SK-N-SH (cell line): ENCODE measurements at regions not wholly inside any gene's neighbourhood (a gene's known extent, or its start where the extent isn't known, plus 50 kb on each side); places are given as distances from the start of the nearest gene placed in this dataset.

ENCODE experiments used
- CTCF ChIA-PET: fragments of 300-600, 350-600 bp; formaldehyde crosslinking; extraction: SDS; loops from one replicate; lab custom pipeline; 2021; lab: Yijun Ruan, JAX
- POLR2A ChIA-PET: fragments of 350-600 bp; sonication (Branson Sonifier 250); formaldehyde crosslinking; extraction: SDS; loops from one replicate; lab custom pipeline; 2020; ENCODE audit warnings: antibody characterized with exemption, inconsistent platforms; lab: Yijun Ruan, JAX
- DNase-seq: peaks from one replicate; pipeline ENCODE4 v3.0.0; 2012
- H2AFZ ChIP-seq: fragments of 200-600 bp; sonication (generic); 2 replicates; pipeline ENCODE4 v1.8.1; 2016; ENCODE audit warnings: antibody characterized with exemption, mild to moderate bottlenecking, low read depth
- H3F3A ChIP-seq: fragments of 200-600 bp; sonication (generic); replicated peaks from 2 replicates; pipeline ENCODE3; 2016; ENCODE audit warnings: antibody characterized with exemption, mild to moderate bottlenecking; ENCODE audit not compliant: insufficient read depth
- H3K27ac ChIP-seq, 2 experiments: fragments of 200-500 bp in 1 of 2; fragments of 200-600 bp in 1 of 2; sonication (Bioruptor generic) in 1 of 2; sonication (generic), shearing (Covaris generic) in 1 of 2; 2 replicates each; pipeline versions ENCODE4 v1.5.1 to v1.6.1; 2014 to 2016; ENCODE audit warnings: low read depth in 2 of 2, inconsistent platforms in 1 of 2, low read length in 1 of 2, mild to moderate bottlenecking in 1 of 2, mixed read lengths in 1 of 2
- H3K27me3 ChIP-seq: fragments of 200-600 bp; sonication (generic), shearing (Covaris generic); 2 replicates; pipeline ENCODE4 v1.6.1; 2016; ENCODE audit warnings: mixed run types; ENCODE audit not compliant: insufficient read depth
- H3K36me3 ChIP-seq, 2 experiments: fragments of 200-500 bp in 1 of 2; fragments of 200-600 bp in 1 of 2; sonication (Bioruptor generic) in 1 of 2; sonication (generic) in 1 of 2; replicated peaks in 1 of 2; 2 replicates each; pipeline versions ENCODE3 to v1.5.1; 2014 to 2016; ENCODE audit warnings: low read length in 1 of 2, mild to moderate bottlenecking in 1 of 2; ENCODE audit not compliant: insufficient read depth in 2 of 2, control insufficient read depth in 1 of 2
- H3K4me1 ChIP-seq, 2 experiments: fragments of 200-500 bp in 1 of 2; fragments of 200-600 bp in 1 of 2; sonication (Bioruptor generic) in 1 of 2; sonication (generic), shearing (Covaris generic) in 1 of 2; 2 replicates each; pipeline versions ENCODE4 v1.5.1 to v1.6.1; 2014 to 2016; ENCODE audit warnings: low read depth in 1 of 2, low read length in 1 of 2, mixed run types in 1 of 2; ENCODE audit not compliant: insufficient read depth in 2 of 2, control insufficient read depth in 1 of 2
- H3K4me2 ChIP-seq: fragments of 200-600 bp; sonication (generic), shearing (Covaris generic); 2 replicates; pipeline ENCODE4 v1.6.1; 2017; ENCODE audit warnings: mixed run types
- H3K4me3 ChIP-seq, 2 experiments: fragments of 200-500 bp in 1 of 2; fragments of 200-600 bp in 1 of 2; sonication (Bioruptor generic) in 1 of 2; sonication (generic), shearing (Covaris generic) in 1 of 2; 2 replicates each; pipeline versions ENCODE4 v1.5.1 to v1.8.1; 2014 to 2016; ENCODE audit warnings: low read depth in 2 of 2, inconsistent platforms in 1 of 2, low read length in 1 of 2, mild to moderate bottlenecking in 1 of 2, mixed read lengths in 1 of 2, moderate library complexity in 1 of 2
- H3K79me2 ChIP-seq: fragments of 200-600 bp; sonication (generic); 2 replicates; pipeline ENCODE4 v1.8.1; 2017; ENCODE audit warnings: mild to moderate bottlenecking; ENCODE audit not compliant: insufficient read depth
- H3K9ac ChIP-seq: fragments of 200-600 bp; sonication (generic); 2 replicates; pipeline ENCODE4 v1.6.1; 2017; ENCODE audit warnings: mixed run types
- H3K9me2 ChIP-seq: fragments of 200-600 bp; sonication (generic); 2 replicates; pipeline ENCODE4 v1.6.1; 2017; ENCODE audit warnings: mixed run types
- H3K9me3 ChIP-seq: fragments of 200-600 bp; sonication (generic); 2 replicates; pipeline ENCODE4 v1.6.1; 2017; ENCODE audit warnings: mixed run types, mild to moderate bottlenecking, moderate library complexity
- H4K20me1 ChIP-seq: fragments of 200-600 bp; sonication (generic); 2 replicates; pipeline ENCODE4 v1.6.1; 2017; ENCODE audit warnings: mild to moderate bottlenecking, mixed run types; ENCODE audit not compliant: insufficient read depth
- EP300 ChIP-seq, 2 experiments: IDR thresholded peaks; 2 replicates each; pipeline versions ENCODE4 v1.4.0 to v1.6.1; 2012; ENCODE audit warnings: borderline replicate concordance in 1 of 2, low read depth in 1 of 2, low read length in 1 of 2
- EZH2phosphoT487 ChIP-seq: fragments of 200-600 bp; sonication (generic); IDR thresholded peaks from 2 replicates; pipeline ENCODE4 v1.6.1; 2017; ENCODE audit warnings: low read depth, mixed run types, mild to moderate bottlenecking, antibody characterized with exemption, moderate library complexity, borderline replicate concordance
- FOSL2 ChIP-seq: IDR thresholded peaks from 2 replicates; pipeline ENCODE4 v1.4.0; 2012; ENCODE audit warnings: low read depth, mild to moderate bottlenecking, moderate library complexity, borderline replicate concordance
- GABPA ChIP-seq: IDR thresholded peaks from 2 replicates; pipeline ENCODE4 v1.4.0; 2012; ENCODE audit warnings: low read depth, mild to moderate bottlenecking
- GATA2 ChIP-seq: sonication (generic); formaldehyde crosslinking; IDR thresholded peaks from 2 replicates; pipeline ENCODE4 v1.5.0; 2020; ENCODE audit warnings: mild to moderate bottlenecking, missing genetic modification reagents
- JUND ChIP-seq: IDR thresholded peaks from 2 replicates; pipeline ENCODE4 v1.4.0; 2012
- NRF1 ChIP-seq: IDR thresholded peaks from 2 replicates; pipeline ENCODE4 v1.6.1; 2012; ENCODE audit warnings: low read depth, mild to moderate bottlenecking, low read length
- POLR2AphosphoS5 ChIP-seq: IDR thresholded peaks from 2 replicates; pipeline ENCODE4 v1.6.1; 2012; ENCODE audit warnings: low read depth, low read length
- RAD21 ChIP-seq: IDR thresholded peaks from 2 replicates; pipeline ENCODE4 v1.6.1; 2012; ENCODE audit warnings: mild to moderate bottlenecking, low read length
- RFX5 ChIP-seq: IDR thresholded peaks from 2 replicates; pipeline ENCODE4 v1.6.1; 2012; ENCODE audit warnings: mild to moderate bottlenecking, improper control_type of control experiment, low read length
- RXRA ChIP-seq: IDR thresholded peaks from 2 replicates; pipeline ENCODE4 v1.4.0; 2012; ENCODE audit warnings: low read depth, mild to moderate bottlenecking, borderline replicate concordance
- SMC3 ChIP-seq: IDR thresholded peaks from 2 replicates; pipeline ENCODE4 v1.6.1; 2012; ENCODE audit warnings: low read depth, low read length, improper control_type of control experiment
- TEAD4 ChIP-seq: IDR thresholded peaks from 2 replicates; pipeline ENCODE4 v1.4.0; 2012; ENCODE audit warnings: mild to moderate bottlenecking, borderline replicate concordance; ENCODE audit not compliant: insufficient read depth
- WGBS: methylation state at CpG from one replicate; pipeline ENCODE4 v1.1.6; 2017; ENCODE audit warnings: low lambda C conversion rate; 5-methylcytosine and 5-hydroxymethylcytosine counted together
- TF ChIP-seq, protein P1 (sequence below): IDR thresholded peaks from 2 replicates; pipeline ENCODE4 v1.6.1; 2012; ENCODE audit warnings: mild to moderate bottlenecking, low read depth, low read length, moderate library complexity
- TF ChIP-seq, protein P2 (sequence below): fragments of 150-350 bp; IDR thresholded peaks from 2 replicates; pipeline ENCODE4 v1.6.1; 2017; ENCODE audit warnings: antibody characterized with exemption, low read length, low read depth, borderline replicate concordance
- TF ChIP-seq, protein P3 (sequence below): IDR thresholded peaks from 2 replicates; pipeline ENCODE4 v1.4.0; 2012; ENCODE audit warnings: low read depth
- TF ChIP-seq, protein P4 (sequence below): IDR thresholded peaks from 2 replicates; pipeline ENCODE4; 2012
- TF ChIP-seq, protein P5 (sequence below): IDR thresholded peaks from 2 replicates; pipeline ENCODE4 v1.4.0; 2012; ENCODE audit warnings: low read depth, borderline replicate concordance

DNA sequence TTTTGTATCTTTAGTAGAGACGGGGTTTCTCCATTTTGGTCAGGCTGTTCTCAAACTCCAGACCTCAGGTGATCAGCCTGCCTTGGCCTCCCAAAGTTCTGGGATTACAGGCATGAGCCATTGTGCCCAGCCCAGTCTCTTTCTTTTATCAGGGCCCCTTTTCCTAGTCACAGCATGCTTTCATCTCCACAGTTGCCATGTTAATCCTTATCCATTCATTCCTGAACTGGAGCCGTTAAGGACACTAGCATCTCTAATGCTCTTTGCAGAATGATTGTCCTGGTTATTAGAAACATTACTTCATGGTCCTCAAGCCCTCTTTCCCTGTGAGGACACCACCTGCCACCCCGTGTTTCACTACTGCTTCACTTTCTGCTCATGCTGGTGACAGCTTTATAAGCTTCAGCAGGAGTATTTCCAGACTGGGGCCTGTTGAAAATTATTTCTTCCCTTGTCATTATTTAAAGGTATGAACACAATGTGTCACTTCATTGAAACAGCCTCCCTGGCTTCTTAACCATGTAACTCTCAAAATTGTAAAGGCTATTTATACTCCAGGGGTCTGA, 313.9 kb downstream of the BMPER start (continued):
- TF ChIP-seq, protein P1, sequence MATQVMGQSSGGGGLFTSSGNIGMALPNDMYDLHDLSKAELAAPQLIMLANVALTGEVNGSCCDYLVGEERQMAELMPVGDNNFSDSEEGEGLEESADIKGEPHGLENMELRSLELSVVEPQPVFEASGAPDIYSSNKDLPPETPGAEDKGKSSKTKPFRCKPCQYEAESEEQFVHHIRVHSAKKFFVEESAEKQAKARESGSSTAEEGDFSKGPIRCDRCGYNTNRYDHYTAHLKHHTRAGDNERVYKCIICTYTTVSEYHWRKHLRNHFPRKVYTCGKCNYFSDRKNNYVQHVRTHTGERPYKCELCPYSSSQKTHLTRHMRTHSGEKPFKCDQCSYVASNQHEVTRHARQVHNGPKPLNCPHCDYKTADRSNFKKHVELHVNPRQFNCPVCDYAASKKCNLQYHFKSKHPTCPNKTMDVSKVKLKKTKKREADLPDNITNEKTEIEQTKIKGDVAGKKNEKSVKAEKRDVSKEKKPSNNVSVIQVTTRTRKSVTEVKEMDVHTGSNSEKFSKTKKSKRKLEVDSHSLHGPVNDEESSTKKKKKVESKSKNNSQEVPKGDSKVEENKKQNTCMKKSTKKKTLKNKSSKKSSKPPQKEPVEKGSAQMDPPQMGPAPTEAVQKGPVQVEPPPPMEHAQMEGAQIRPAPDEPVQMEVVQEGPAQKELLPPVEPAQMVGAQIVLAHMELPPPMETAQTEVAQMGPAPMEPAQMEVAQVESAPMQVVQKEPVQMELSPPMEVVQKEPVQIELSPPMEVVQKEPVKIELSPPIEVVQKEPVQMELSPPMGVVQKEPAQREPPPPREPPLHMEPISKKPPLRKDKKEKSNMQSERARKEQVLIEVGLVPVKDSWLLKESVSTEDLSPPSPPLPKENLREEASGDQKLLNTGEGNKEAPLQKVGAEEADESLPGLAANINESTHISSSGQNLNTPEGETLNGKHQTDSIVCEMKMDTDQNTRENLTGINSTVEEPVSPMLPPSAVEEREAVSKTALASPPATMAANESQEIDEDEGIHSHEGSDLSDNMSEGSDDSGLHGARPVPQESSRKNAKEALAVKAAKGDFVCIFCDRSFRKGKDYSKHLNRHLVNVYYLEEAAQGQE, result no peak
- TF ChIP-seq GABPA, result no peak
- no peak for TF ChIP-seq JUND
- TF ChIP-seq EZH2phosphoT487, result no peak
- no peak for TF ChIP-seq SMC3

DNA sequence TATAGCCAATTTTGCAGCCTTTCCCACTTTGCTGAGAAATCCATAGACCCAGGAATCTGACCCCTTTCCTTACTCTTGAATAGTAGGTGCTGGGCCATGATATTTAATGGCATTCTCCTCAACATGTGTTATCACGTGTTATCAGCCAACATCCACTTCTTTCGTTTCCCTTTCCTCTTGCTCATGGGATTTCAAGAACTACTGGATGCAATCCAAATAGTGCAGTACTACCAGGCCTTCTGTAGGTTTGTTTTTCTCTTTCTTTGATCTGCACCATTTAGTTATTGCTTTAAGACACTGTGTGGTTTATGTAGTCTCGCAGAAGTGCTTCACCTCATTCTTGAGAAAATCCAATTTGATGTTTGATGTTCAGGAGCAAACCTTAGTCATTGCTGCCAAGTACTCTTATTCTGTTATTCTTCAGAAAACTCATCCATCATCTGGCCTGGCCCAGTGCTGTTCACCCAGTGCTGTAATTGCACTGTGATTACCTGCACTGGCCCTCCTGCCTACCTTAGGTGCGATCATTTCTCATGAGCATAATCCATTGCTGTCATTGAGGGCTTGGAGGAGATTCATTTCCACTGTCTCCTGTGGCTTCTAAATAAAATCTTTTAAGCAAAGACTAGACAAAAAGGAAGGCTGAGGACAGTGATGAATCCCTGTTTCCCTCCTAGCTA, 315.3 kb downstream of the BMPER start:
- CTCF ChIA-PET, result no interaction called here
- 35% methylated on average over 4 of the region's 4 CpGs for WGBS
- Histone ChIP-seq H2AFZ (no peak overlapping the region), H3K27ac (no peak overlapping the region), H3K9me2 (no peaks in the 10 kb centered on the region), H3K79me2 (no peaks in the 10 kb centered on the region), H3K27me3 (no peaks in the 10 kb centered on the region), H4K20me1 (no peaks in the 10 kb centered on the region), H3F3A (no peaks in the 10 kb centered on the region), H3K9me3 (no peaks in the 10 kb centered on the region), H3K36me3 (no peaks in the 10 kb centered on the region), H3K9ac (no peak overlapping the region), H3K4me1 (no peaks in the 10 kb centered on the region), H3K4me3 (no peak overlapping the region), H3K4me2 (no peak overlapping the region)
- POLR2A ChIA-PET, result no interaction called here
- no peak for TF ChIP-seq GATA2 (CRISPR knock-in tag)
- TF ChIP-seq, protein P2, sequence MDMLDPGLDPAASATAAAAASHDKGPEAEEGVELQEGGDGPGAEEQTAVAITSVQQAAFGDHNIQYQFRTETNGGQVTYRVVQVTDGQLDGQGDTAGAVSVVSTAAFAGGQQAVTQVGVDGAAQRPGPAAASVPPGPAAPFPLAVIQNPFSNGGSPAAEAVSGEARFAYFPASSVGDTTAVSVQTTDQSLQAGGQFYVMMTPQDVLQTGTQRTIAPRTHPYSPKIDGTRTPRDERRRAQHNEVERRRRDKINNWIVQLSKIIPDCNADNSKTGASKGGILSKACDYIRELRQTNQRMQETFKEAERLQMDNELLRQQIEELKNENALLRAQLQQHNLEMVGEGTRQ, result no peak
- no peak for DNase-seq

DNA sequence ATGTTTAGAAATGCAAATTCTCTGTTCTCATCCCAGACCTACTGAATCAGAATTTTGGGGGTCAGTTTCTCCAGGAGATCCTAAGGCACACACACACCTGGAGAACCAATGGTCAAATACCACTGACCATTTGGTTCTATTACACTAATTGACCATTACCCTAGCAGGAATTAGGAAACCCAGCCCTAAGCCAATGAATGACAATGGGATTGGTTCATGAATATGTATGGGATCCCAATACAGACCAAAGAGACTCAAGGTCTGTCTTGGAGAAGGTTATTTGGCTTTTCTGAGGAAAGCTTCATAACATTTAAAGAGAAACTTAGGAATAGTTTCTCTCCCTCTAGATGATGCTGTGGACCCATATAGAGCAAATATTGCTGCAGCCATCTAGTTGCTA, 317.0 kb downstream of the BMPER start:
- Histone ChIP-seq H3K4me3 (no peak overlapping the region), H3K4me1 (no peaks in the 10 kb centered on the region), H3K79me2 (no peaks in the 10 kb centered on the region), H3K9ac (no peak overlapping the region), H3K9me2 (no peaks in the 10 kb centered on the region), H3K27ac (no peak overlapping the region), H3K36me3 (no peaks in the 10 kb centered on the region), H4K20me1 (no peaks in the 10 kb centered on the region), H3F3A (no peaks in the 10 kb centered on the region), H2AFZ (no peak overlapping the region), H3K4me2 (no peak overlapping the region), H3K9me3 (no peaks in the 10 kb centered on the region), H3K27me3 (no peaks in the 10 kb centered on the region)
- ChIA-PET CTCF (interaction anchor here (1.6 kb wide), 1 partner anchor 8 kb away, joined by 4 read pairs; no protein-coding TSS in a partner anchor), POLR2A (no interaction called here)
- no peak for DNase-seq
- no peak for TF ChIP-seq NRF1
- TF ChIP-seq, protein P3, sequence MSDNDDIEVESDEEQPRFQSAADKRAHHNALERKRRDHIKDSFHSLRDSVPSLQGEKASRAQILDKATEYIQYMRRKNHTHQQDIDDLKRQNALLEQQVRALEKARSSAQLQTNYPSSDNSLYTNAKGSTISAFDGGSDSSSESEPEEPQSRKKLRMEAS, result no peak
- no peak for TF ChIP-seq RAD21
- no peak for TF ChIP-seq POLR2AphosphoS5
- no peak for TF ChIP-seq RXRA
- TF ChIP-seq FOSL2, result no peak
- TF ChIP-seq, protein P4, sequence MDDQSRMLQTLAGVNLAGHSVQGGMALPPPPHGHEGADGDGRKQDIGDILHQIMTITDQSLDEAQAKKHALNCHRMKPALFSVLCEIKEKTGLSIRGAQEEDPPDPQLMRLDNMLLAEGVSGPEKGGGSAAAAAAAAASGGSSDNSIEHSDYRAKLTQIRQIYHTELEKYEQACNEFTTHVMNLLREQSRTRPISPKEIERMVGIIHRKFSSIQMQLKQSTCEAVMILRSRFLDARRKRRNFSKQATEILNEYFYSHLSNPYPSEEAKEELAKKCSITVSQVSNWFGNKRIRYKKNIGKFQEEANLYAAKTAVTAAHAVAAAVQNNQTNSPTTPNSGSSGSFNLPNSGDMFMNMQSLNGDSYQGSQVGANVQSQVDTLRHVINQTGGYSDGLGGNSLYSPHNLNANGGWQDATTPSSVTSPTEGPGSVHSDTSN, result no peak
- TF ChIP-seq, protein P5, sequence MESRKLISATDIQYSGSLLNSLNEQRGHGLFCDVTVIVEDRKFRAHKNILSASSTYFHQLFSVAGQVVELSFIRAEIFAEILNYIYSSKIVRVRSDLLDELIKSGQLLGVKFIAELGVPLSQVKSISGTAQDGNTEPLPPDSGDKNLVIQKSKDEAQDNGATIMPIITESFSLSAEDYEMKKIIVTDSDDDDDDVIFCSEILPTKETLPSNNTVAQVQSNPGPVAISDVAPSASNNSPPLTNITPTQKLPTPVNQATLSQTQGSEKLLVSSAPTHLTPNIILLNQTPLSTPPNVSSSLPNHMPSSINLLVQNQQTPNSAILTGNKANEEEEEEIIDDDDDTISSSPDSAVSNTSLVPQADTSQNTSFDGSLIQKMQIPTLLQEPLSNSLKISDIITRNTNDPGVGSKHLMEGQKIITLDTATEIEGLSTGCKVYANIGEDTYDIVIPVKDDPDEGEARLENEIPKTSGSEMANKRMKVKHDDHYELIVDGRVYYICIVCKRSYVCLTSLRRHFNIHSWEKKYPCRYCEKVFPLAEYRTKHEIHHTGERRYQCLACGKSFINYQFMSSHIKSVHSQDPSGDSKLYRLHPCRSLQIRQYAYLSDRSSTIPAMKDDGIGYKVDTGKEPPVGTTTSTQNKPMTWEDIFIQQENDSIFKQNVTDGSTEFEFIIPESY, result no peak
- no peak for TF ChIP-seq TEAD4
- no peak for TF ChIP-seq RFX5
- TF ChIP-seq EP300 (IDR thresholded peaks at IDR 0.05; ENCODE audit: borderline replicate concordance in 1 of 2, low read depth in 1 of 2, low read length in 1 of 2), result no peak
